AG09309 (cell line): ENCODE measurements at regions not wholly inside any gene's neighbourhood (a gene's known extent, or its start where the extent isn't known, plus 50 kb on each side); places are given as distances from the start of the nearest gene placed in this dataset.

Source experiments
- DNase-seq: peaks from one replicate; pipeline ENCODE4 v3.0.0-alpha.2; 2010; ENCODE audit warnings: low read depth
- H3K4me3 ChIP-seq: 2 replicates; pipeline ENCODE4 v1.5.1; 2011; ENCODE audit warnings: mild to moderate bottlenecking, low read depth, low read length, moderate library complexity; ENCODE audit not compliant: control insufficient read depth
- CTCF ChIP-seq: IDR thresholded peaks from 2 replicates; pipeline ENCODE4 v1.5.1; 2011; ENCODE audit warnings: mild to moderate bottlenecking, low read depth, low read length, inconsistent platforms; ENCODE audit not compliant: insufficient read depth, control insufficient read depth; ENCODE audit errors: missing control alignments

GRCh38 chr4:71254451-71255012 lies 84.3 kb upstream of the SLC4A4 start:
- no peak for TF ChIP-seq CTCF
- no peak overlapping the region for H3K4me3 ChIP-seq
- DNase-seq, result no peak

- TF ChIP-seq CTCF, result no peak
- no peak overlapping the region for H3K4me3 ChIP-seq
- no peak for DNase-seq
Observed at GRCh38 chr4:71255976-71256375, 82.8 kb upstream of the SLC4A4 start.

GRCh38 chr4:71257761-71258160 lies 81.1 kb upstream of the SLC4A4 start:
- DNase-seq, result no peak
- no peak overlapping the region for H3K4me3 ChIP-seq
- no peak for TF ChIP-seq CTCF

GRCh38 chr4:71258323-71258722 lies 80.5 kb upstream of the SLC4A4 start:
- TF ChIP-seq CTCF, result no peak
- DNase-seq, result no peak
- no peak overlapping the region for H3K4me3 ChIP-seq

- H3K4me3 ChIP-seq, result no peak overlapping the region
- TF ChIP-seq CTCF, result no peak
- DNase-seq, result no peak
Observed at GRCh38 chr4:71259280-71259679, 79.5 kb upstream of the SLC4A4 start.

GRCh38 chr4:71259911-71260331 lies 78.9 kb upstream of the SLC4A4 start:
- no peak overlapping the region for H3K4me3 ChIP-seq
- no peak for TF ChIP-seq CTCF
- DNase-seq, result no peak

GRCh38 chr4:71260544-71260943 lies 78.3 kb upstream of the SLC4A4 start:
- DNase-seq, result no peak

More at GRCh38 chr4:71260544-71260943, 78.3 kb upstream of the SLC4A4 start:
- H3K4me3 ChIP-seq, result no peak overlapping the region
- TF ChIP-seq CTCF, result no peak
